MM.1S (cell line): ENCODE measurements at regions not wholly inside any gene's neighbourhood (a gene's known extent, or its start where the extent isn't known, plus 50 kb on each side); places are given as distances from the start of the nearest gene placed in this dataset.

Experiments
- DNase-seq: peaks from one replicate; pipeline ENCODE4 v3.0.0-alpha.2; 2015
- H2AFZ ChIP-seq: fragments of 300-600 bp; sonication (generic); 2 replicates; pipeline ENCODE4 v1.6.0; 2016; ENCODE audit warnings: antibody characterized with exemption, low read length
- H3F3A ChIP-seq: fragments of 300-600 bp; sonication (generic); 2 replicates; pipeline ENCODE4 v1.6.1; 2016; ENCODE audit warnings: mild to moderate bottlenecking, antibody characterized with exemption, low read length, moderate library complexity, mixed read lengths; ENCODE audit not compliant: insufficient read depth
- H3K27ac ChIP-seq: fragments of 300-600 bp; sonication (generic); 2 replicates; pipeline ENCODE4 v1.5.1; 2016; ENCODE audit warnings: mild to moderate bottlenecking, low read length
- H3K27me3 ChIP-seq: fragments of 300-600 bp; sonication (generic); replicated peaks from 2 replicates; pipeline ENCODE4 v1.6.0; 2016; ENCODE audit warnings: low read length; ENCODE audit not compliant: insufficient read depth
- H3K36me3 ChIP-seq: fragments of 300-600 bp; sonication (generic); replicated peaks from 2 replicates; pipeline ENCODE4 v1.6.1; 2016; ENCODE audit warnings: mild to moderate bottlenecking, low read length, mixed read lengths; ENCODE audit not compliant: insufficient read depth
- H3K4me1 ChIP-seq: fragments of 300-600 bp; sonication (generic); 2 replicates; pipeline ENCODE4 v1.6.1; 2016; ENCODE audit warnings: low read length, mixed read lengths
- H3K4me2 ChIP-seq: fragments of 300-600 bp; sonication (generic); 2 replicates; pipeline ENCODE4 v1.6.0; 2016; ENCODE audit warnings: low read depth, low read length
- H3K4me3 ChIP-seq: fragments of 300-600 bp; sonication (generic); 2 replicates; pipeline ENCODE4 v1.5.1; 2016; ENCODE audit warnings: low read length, mixed read lengths
- H3K79me2 ChIP-seq: fragments of 300-600 bp; sonication (generic); 2 replicates; pipeline ENCODE4 v1.6.1; 2016; ENCODE audit warnings: mixed run types, low read length, mixed read lengths
- H3K9ac ChIP-seq: fragments of 300-600 bp; sonication (generic); 2 replicates; pipeline ENCODE4 v1.6.1; 2016; ENCODE audit warnings: low read length, mixed read lengths
- H3K9me2 ChIP-seq: fragments of 300-600 bp; sonication (generic); replicated peaks from 2 replicates; pipeline ENCODE4 v1.6.1; 2016; ENCODE audit warnings: mild to moderate bottlenecking, low read length, mixed read lengths; ENCODE audit not compliant: insufficient read depth
- H3K9me3 ChIP-seq: fragments of 300-600 bp; sonication (generic); replicated peaks from 2 replicates; pipeline ENCODE4 v1.6.1; 2016; ENCODE audit warnings: mild to moderate bottlenecking, low read length, mixed read lengths; ENCODE audit not compliant: insufficient read depth
- H4K20me1 ChIP-seq: fragments of 300-600 bp; sonication (generic); 2 replicates; pipeline ENCODE4 v1.6.1; 2016; ENCODE audit warnings: mild to moderate bottlenecking, low read length, moderate library complexity, mixed read lengths; ENCODE audit not compliant: insufficient read depth
- CTCF ChIP-seq: fragments of 300-600 bp; sonication (generic); IDR thresholded peaks from 2 replicates; pipeline ENCODE4 v1.5.1; 2016; ENCODE audit warnings: antibody characterized with exemption, low read length, mixed read lengths
- EZH2 ChIP-seq: fragments of 300-600 bp; sonication (generic); optimal IDR thresholded peaks from 2 replicates; pipeline ENCODE3; 2017; ENCODE audit warnings: low read depth, mild to moderate bottlenecking, antibody characterized with exemption, low read length, mixed read lengths
- EZH2phosphoT487 ChIP-seq: fragments of 300-600 bp; sonication (generic); IDR thresholded peaks from 2 replicates; pipeline ENCODE4 v1.6.1; 2018; ENCODE audit warnings: antibody characterized with exemption, low read length

- Histone ChIP-seq H3F3A (no peaks in the 10 kb centered on the region), H3K27ac (no peak overlapping the region), H3K27me3 (peaks cover 59% of the 10 kb centered on the region), H3K9me2 (no peaks in the 10 kb centered on the region), H4K20me1 (no peaks in the 10 kb centered on the region), H3K9me3 (no peaks in the 10 kb centered on the region), H3K36me3 (no peaks in the 10 kb centered on the region), H3K4me3 (no peak overlapping the region), H3K9ac (no peak overlapping the region), H2AFZ (no peak overlapping the region), H3K4me2 (no peak overlapping the region), H3K79me2 (no peaks in the 10 kb centered on the region), H3K4me1 (no peaks in the 10 kb centered on the region)
- DNase-seq: no peak
- TF ChIP-seq EZH2phosphoT487 (no peak), EZH2 (no peak), CTCF (no peak)
Observed at GRCh38 chr10:132992433-132993215, 50.3 kb upstream of the CFAP46 start.
